GM04504 (cell line): ENCODE measurements at regions not wholly inside any gene's neighbourhood (a gene's known extent, or its start where the extent isn't known, plus 50 kb on each side); places are given as distances from the start of the nearest gene placed in this dataset.
A peak's percentile ranks its signal among the peaks of the same experiment; 100 is the strongest.

ENCODE experiments used
- DNase-seq: peaks from one replicate; pipeline ENCODE4 v3.0.0-alpha.2; 2012; ENCODE audit warnings: low read depth

DNA sequence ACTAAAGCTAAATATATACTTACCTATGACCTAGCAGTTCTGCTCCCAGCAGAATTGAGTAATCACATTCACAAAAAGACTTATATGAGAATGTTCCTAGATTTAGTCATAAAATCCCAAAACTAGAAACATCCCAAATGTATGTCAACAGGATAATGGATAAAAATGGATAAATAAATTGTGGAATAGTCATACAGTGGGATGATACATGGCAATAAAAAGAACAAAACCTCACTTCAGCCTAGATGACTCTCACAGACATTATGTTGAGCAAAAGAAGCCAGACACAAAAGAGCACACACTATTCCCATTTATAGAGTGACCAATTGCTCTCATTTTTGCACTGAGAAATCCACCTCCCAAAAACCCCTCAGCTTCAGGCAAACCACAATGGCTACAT is 352.4 kb upstream of the HTR2A start:
- no peak for DNase-seq

DNA sequence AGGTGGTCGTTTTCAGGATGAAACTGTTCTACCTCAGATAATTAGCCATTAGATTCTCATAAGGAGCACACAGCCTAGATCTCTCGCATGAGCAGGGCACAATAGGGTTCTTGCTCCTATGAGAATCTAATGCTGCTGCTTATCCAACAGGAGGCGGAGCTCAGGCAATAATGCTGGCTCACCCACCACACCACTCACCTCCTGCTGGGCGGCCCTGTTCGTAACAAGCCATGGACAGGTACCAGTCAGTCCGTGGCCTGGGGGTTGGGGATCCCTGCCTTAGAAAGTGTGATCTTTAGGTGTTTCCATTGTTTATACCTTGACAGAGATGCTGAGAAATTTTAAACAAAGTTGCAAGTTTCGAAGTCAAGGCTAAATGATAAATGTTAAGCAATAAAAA is 344.6 kb upstream of the HTR2A start:
- DNase-seq = no peak

DNA sequence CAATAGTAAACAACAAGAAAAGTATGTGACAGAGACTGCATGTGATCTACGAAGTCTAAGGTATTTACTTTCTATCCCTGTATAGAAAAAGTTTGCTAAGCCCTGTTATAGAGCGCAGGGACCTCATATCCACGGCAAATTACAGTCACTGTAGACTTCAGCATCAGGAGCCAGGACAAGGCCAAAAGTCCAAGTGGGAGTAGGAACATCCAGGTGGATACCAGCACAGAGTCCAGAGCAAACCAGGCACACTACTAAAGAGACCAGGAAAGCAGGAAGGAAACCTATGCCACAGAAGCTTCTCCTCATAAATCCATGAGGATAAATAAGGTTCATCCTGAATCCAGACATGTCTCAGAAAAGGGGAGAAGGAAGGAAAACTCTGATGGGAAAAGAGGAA is 342.2 kb upstream of the HTR2A start:
- DNase-seq = no peak

DNA sequence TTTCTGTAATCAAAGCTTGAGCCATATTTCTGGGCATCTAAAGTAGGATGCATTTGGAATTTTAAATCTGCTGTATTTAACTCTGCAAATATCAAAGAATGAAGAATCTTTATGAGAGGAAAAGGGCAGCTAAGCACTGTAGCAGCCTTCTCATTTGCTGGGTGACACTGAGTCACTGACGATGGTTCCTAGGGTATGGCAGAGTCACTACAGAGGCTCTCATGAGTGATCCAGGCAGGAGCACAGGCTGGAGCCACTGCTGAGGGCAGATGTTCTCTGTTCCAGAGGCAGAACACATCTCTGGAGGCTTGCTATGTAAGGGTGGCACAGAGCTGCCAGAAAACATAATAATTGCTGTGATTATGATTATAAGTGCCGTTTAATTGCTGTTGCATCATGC is 340.7 kb upstream of the HTR2A start:
- no peak for DNase-seq

DNA sequence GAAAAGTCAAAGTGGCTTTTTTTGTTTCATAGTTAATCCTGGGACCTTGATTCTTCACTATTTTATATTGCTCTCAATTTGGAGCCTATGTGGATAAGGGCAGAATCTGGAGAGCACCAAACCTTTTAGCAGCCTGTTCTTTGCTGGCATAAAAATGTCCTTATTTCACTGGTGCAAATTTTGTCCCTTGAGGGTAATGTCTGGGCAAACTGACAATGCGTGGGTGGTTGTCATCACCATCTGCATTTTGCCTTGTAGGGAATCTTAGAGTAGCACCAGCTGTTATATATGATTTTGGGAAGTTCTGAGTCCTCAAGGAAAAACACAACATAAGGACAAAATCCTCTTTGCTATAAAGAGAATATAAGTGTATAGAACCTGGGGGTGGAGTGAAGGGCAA is 336.9 kb upstream of the HTR2A start:
- DNase-seq = no peak

DNA sequence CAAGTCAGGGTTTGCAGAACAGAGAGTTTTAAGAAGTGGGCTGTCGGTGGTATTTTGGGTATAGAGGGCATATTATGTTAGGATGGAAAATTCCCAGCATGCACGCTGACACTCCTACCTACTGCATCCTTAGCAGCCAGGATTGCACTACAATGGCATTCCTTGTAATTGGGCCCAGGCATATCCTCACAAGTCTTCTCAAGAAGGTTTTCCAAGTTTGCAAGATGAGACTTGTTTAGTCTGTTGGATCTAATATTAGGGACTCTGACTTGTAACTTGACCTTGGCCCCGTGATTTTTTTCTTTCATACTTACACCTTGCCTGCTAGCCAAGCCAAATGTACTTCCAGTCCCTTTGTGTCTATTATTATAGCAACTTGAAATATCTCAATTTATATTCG is 335.7 kb upstream of the HTR2A start:
- no peak for DNase-seq

DNA sequence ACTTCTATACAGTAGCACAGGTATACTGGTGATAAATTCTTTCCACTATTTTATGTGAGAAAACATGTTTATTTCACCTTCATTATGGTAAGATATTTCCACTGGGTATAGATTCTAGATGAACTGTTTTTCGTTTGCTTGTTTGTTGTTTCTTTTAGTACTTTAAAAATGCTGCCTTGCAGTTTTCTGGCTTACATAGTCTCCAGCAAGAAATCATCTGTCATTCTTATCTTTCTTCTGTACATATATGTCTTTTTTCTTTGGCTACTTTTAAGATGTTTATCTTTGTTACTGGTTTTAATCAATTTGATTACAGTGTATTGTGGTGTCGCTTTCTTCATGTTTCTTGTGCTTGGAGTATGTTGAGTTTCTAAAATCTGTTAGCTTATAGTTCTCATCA is 333.3 kb upstream of the HTR2A start:
- DNase-seq = no peak

DNA sequence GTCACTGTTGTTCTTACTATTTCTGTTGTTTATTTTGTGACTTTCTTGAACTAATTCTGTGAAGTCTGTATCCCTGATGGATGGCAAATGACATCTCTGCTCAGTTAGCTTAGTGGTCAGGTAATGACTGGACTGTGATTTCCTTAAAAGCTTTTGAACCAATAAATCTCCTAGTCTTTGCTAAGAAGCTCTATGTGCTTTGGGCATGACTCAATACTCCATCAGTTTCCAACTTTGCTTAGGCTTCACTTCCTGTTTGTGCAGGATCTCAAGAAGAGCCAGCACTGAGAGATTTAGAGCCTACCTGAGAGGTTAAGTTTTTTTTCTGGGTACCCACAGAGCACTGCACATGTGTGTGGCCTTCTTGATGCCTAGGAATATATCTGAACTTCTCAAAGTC is 329.7 kb upstream of the HTR2A start:
- DNase-seq = no peak

DNA sequence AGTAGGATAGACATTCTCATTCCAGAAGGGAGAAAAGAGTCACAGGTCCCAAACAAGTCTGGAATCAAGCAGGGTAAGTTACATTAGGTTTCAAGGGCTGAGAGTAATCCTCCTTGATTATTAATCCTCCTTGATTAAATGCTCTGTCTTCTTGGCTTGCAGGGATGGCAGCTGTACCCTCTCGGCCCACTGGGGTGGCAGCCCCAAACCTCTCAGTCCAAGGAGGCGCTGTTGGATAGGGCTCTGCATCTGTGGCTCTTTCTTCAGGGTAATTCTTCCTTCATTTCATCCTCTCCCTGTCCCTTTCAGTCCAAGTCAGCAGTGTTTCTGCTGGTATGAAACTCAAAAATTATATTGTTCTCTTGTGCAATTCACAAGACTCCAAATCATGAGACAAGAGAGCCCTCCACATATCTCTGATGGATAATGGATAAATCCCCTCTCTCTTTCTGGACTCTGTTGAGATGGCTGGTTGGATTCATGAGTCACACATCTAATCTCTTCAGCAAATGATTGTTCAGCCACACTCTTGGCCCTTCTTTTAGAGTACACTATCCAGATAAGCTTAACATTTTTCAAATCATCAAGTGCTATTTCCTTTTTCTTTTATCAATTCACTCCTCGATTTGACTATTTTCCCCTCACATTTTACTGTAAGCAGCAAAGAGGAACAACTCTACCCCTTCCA is 323.7 kb upstream of the HTR2A start:
- no peak for DNase-seq

DNA sequence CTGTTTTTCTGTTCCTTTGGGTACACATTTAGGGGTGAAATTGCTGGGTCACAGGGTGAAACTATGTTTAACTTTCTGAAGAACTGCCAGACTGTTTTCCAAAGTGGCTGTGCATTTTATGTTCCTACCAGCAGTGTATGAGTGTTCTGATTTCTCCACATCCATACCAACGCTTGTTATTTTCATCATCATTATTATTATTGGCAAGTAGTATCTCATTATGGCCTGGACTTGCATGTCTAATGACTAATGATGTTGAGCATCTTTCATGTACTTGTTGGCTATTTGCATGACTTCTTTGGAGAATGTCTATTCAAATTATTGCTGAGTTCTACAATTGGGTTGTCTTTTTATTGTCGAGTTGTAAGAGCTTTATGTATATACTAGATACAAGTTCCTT is 321.8 kb upstream of the HTR2A start:
- DNase-seq = no peak

DNA sequence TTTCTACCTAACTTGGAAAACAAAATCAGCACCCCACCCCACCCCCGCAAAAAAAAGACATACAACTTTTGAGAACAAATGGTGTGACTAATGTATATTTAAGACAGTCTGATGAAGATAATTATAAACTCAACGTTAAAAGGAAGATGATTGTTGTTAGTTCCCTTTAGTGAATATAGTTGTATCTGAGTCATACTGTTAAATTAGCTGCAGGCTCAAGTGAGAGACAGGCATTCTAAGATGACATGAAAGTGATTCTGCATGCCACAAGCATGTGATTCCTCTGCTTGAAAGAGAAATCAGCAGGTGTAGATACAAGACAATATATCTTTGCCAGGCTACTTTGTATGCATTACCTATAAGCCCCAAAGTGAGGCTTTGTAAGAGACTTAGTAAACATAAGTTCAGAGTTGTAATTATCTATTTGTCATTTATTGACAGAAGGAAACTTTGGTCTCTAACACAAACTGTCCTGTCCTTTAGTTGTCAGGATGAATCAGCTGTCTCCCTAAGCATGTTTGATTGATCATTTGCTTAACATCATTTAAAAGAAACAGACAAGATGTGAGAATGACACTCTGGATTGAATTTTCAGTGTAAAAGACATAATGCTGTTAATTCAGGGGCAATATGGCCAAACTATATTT is 319.4 kb upstream of the HTR2A start:
- DNase-seq = no peak

DNA sequence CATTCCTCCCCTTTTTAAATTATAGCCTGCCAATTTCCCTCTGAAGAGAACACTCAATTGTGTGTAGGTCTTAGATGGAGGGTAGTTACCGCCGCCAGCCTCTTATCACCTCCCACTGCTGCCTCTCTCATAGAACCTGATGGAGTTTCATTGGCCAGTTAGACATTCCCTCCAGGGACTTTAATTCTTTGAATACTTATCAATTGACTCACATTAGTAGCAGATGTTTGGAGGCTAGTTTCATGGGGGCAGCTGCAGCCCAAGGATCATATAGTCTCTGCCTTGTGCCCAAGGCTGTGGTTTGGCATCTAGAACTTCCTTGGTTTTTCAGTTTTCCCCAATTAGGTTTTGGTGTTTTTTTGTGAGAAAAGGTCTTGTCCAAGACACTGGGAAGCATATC is 318.9 kb upstream of the HTR2A start:
- DNase-seq = peak; percentile 47

DNA sequence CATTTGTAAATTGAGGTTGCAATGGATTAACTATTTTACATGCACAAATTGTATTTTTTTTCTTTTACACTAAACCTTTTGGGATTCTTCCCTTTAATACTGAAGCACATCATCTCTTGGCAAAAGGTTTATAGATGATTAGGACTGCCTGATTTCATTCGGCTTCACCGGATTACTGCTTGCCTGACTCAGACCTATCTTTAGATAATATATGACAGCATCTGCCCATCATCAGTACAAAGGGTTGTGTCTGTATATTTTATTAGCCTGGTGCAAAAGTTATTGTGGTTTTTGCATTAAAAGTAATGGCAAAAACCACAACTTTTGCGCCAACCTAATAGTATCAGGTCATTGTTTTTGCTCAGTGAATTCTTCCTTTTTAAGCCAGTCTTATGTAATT is 316.2 kb upstream of the HTR2A start:
- no peak for DNase-seq

DNA sequence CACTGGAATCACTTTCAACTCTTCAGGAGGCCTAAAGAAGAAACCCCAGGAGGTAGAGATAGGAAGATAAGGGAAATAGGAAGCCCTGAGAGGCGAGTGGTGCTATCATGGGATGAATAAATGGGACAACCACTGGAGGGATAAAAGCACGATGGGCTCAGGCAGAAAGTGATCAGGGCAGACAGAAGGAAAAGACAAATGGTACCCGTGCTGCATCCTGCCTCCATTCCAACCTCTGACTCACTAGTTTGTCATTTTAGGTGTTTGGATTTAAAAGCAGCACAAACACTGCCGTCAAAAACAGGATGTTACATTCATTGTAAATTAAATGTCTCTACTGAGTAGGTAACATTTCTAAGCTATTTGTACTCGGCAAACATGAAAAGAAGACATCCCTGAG is 314.3 kb upstream of the HTR2A start:
- DNase-seq = no peak

DNA sequence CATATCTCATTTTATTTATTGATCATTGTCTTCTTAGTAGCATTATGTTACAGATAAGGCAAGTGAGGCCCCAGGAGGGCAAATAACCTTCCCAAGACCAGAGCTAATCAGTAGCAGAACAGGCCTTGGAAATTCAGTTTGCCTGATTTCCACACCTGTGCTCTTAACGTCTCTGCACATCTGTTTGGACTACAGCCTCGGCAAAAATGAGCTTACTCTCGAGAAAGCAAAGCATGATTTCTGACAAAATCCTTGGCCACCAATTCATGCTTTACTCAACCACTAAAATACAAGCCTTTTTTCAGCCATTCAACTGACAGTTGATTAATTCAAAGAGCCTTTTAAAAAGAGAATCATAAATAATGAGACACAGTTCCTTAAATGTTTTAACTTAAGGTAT is 309.3 kb upstream of the HTR2A start:
- DNase-seq = no peak

DNA sequence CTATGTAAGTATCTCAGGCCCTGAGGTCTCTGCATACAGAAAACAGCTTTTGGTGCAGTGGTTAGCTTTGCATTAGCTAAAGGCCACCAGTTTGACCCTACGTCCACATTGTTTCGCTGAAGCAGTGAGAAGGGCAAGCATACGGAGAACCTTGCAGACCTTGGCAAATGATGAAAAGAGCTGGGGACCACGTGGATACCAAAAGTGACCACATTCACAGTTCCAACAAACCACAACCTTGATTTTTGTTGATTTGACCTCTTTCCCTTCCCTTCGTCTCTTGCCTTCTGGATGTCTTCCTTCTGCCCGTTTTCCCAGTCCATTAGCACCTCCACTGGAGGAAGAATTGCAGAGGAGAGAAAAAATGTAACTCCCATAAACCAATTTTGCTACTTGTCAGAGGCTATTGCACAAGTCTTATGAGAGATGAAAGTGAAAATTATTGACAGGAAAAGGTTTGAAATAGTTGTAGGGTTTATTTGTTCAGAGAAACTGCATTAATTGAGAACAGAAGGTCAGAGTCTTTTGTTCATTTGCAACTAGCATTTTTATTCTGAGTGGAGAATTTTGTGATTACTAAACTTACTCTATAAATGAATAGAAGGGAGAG is 293.9 kb upstream of the HTR2A start:
- DNase-seq = no peak

DNA sequence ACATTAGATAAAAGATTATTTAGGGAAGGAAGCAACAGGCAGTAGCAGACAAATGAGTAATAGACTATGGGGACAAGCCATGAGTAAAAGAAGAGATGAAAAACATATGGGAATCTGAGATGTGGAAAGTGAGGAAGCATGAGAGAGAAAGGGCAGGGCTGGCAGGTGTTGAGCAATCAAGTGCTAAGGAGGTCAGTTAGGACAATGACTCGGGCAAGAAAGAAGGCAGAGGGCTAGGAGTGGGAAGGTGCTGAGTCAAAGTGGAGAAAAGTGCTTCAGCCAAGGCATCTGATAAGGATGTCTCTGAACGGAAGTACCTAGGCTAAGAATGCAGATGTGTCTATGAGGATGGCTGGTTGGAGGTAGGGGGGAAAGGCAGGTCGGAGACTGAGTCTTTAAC is 291.9 kb upstream of the HTR2A start:
- peak; percentile 77 for DNase-seq

DNA sequence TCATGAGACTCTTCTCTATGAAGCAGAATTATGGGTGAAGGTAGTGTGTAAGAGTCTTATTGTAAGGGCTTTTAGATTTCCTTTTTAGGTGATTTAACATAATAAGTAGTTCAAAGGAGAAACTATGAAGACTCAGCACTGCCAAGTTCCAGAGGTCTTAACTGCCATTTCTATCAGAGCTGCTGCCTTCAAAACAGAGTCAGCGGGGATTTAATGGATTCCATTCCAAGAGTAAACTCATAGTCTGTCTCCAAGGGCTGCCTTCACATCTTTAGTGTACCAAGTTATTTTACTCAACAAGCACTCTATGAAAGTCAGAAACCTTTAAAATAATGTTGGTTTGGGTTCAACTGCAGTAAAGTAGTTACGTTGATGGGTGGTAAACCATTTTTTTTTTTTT is 289.6 kb upstream of the HTR2A start:
- no peak for DNase-seq

DNA sequence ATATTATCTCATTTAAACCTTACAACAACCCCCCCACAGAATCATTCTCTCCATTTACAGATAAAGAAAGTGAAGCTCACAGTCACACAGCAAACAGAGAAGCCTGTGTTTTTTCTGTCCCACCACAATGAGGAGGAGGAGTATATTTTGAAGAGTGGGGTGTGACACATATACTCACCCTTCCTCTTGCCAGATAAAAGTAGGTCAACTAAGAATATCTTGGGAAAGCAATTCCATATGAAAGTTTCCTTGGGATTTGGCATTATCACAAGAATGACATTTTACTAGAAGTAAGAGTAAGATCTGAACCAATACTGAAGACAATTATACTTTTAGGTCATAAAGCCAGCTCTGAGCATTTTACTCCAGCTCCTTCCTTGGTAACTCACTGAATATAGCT is 287.5 kb upstream of the HTR2A start:
- DNase-seq = no peak

DNA sequence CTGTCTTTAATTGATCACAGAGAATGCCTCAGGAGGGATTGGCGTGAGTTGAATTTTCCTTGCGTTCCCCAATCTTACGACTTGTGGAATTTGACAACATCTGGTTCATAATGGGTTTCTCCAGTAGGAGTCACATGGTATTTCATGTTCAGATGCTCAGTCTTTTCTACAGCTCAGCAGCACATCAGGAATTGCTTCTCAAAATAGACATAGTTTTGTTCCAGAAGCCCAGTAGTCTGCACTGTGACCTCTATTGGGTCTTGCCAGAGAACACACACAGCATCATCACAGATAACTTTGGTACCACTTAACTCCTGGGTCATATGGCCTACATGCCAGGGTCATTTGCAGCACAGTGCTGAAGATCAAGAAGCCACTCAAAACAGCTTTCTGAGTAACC is 282.5 kb upstream of the HTR2A start:
- no peak for DNase-seq

DNA sequence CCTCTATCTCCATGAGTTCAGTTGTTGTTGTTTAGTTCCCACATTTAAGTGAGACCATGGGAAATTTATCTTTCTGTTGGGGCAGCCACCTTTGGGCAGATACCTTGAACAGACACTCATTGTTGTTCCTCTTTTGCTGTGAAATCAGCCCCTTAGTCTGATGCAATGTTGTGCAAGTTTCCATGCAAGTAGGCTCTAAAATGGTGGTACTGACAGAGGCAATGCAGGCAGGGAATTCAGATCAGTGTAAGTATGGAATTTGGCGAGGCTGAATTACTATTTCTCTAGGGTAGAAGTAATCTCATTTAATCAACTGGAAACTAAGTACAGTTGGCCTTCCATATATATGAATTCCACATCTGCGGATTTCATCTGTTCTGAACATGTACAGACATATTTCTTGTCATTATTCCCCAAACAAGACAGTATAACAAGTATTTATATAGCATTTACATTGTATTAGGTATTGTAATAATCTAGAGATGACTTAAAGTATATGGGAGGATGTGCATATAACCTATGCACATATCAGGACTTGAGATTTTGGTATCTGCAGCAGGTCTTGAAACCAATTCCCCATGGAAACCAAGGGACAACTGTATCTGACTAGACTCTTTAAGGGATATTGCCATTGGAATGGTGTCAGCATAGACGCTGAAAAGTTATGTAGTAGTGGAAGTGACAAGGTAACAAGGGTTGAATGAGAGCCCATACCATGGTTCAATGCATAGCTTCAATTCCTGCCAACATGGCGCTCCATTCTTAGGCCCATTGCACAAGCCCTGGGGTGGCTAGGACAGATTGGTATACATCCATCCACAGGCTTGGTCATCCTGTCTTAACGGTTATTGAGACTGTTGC is 281.5 kb upstream of the HTR2A start:
- no peak for DNase-seq

DNA sequence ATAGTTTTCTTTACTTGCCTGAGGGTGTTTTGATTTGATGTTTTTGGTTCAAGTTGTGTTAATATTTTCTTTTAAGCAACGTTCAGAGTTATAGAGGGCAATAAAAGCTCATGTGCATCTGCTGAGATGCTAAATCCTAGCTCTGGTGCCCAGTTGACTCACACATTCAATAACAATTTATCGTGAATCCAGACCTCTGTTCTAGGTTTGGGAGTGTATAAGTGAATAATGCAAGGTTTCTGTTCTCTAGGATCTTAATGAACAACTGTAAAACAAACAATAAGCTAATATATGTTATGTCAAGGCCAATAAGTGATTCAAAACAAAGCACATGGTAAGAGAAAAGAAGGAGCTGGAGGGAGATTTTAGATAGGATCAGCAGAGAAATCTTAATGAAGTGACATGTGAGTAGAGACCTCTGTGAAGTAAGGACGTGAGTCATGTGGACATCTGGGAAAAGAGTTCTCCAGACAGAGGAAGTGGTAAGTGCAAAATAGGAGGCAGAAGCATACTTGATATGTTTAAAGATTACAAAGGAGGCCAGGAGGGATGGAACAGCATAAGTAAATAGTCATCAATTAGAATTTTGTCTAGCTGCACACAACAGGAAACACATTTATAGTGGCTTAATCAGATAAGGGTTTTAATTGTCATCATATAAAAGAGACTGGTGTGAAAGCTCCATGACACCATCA is 278.5 kb upstream of the HTR2A start:
- peak; percentile 60 for DNase-seq
